Heart left ventricle (tissue), 16 donors: ENCODE measurements at regions not wholly inside any gene's neighbourhood (a gene's known extent, or its start where the extent isn't known, plus 50 kb on each side); places are given as distances from the start of the nearest gene placed in this dataset.

ENCODE experiments used
- ATAC-seq, 4 donors: fragments of 200-7000 bp; cut with Tn5 transposase; one replicate each; pipeline ENCODE4 v1.9.1; 2020 to 2022; ENCODE audit warnings: moderate library complexity in 4 of 4, mild to moderate bottlenecking in 3 of 4, moderate number of reproducible peaks in 1 of 4
- DNase-seq, 5 donors: peaks; one replicate each; pipeline ENCODE4 v3.0.0-alpha.2; 2020
- H3K27ac ChIP-seq, 12 donors: fragments of 200-600 bp; sonication (generic) in 4 of 12; one replicate each; pipeline versions ENCODE4 v1.5.0 to v1.8.0; 2016 to 2022; ENCODE audit warnings: mild to moderate bottlenecking in 2 of 12
- H3K27me3 ChIP-seq, 9 donors: fragments of 200-600 bp; sonication (generic) in 2 of 9; one replicate each; pipeline versions ENCODE4 v1.5.1 to v1.8.0; 2016 to 2022; ENCODE audit warnings: mild to moderate bottlenecking in 3 of 9
- H3K36me3 ChIP-seq, 9 donors: fragments of 200-600 bp; sonication (generic) in 2 of 9; one replicate each; pipeline versions ENCODE4 v1.5.0 to v1.8.0; 2018 to 2022; ENCODE audit warnings: mild to moderate bottlenecking in 2 of 9
- H3K4me1 ChIP-seq, 12 donors: fragments of 200-600 bp; sonication (generic) in 4 of 12; one replicate each; pipeline versions ENCODE4 v1.5.0 to v1.8.0; 2016 to 2022; ENCODE audit warnings: mild to moderate bottlenecking in 3 of 12
- H3K4me3 ChIP-seq, 12 donors: fragments of 200-600 bp; sonication (generic) in 4 of 12; one replicate each; pipeline versions ENCODE4 v1.5.0 to v1.8.0; 2017 to 2022; ENCODE audit warnings: mild to moderate bottlenecking in 9 of 12, moderate library complexity in 4 of 12
- H3K9me3 ChIP-seq, 12 donors: fragments of 200-600 bp; sonication (generic) in 4 of 12; one replicate each; pipeline versions ENCODE4 v1.5.0 to v1.8.0; 2016 to 2022; ENCODE audit warnings: mild to moderate bottlenecking in 1 of 12
- POLR2A ChIP-seq, 2 donors: fragments of 450-650 bp; IDR thresholded peaks; one replicate each; pipeline ENCODE4 v1.6.1; 2017; ENCODE audit warnings: antibody characterized with exemption in 2 of 2, mild to moderate bottlenecking in 2 of 2, moderate library complexity in 2 of 2
- WGBS, 4 donors: extraction: QIAGEN DNeasy Blood & Tissue Kit in 2 of 4; methylation state at CpG; one replicate each; pipeline versions ENCODE4 v1.1.5 to v1.1.7; 2013 to 2018; 5-methylcytosine and 5-hydroxymethylcytosine counted together
- intact Hi-C, 10 donors: fragments of 100-400 bp; cut with DNase I; formaldehyde crosslinking; loops; one replicate each; pipeline versions ENCODE4 v1.11.1 to v1.14.2; 2022
- TF ChIP-seq, protein P1 (sequence below), 12 donors: fragments of 200-600 bp; sonication (generic) in 4 of 12; IDR thresholded peaks; one replicate each; pipeline versions ENCODE4 v1.5.0 to v1.8.0; 2018 to 2022; ENCODE audit warnings: antibody characterized with exemption in 12 of 12, mild to moderate bottlenecking in 5 of 12
- donor health status: ischemic (EF 13 %, LVEDD 7.1; RV severe dilation, severe dysfunction).
- donor health status: healthy with polysubstance abuse.
- donor health status: DM: no; HTN: yes; CAD: no.
- donor health status: DM: no; HTN: no; CAD: no.
- donor health status: ischemic (EF 25% LVEDD 6.9; RV normal size, moderate dysfunction).
- donor health status: ischemic (EF 25% LVEDD 5.7; RV mildly dilated, moderate dysfunction).
- donor health status: healthy.
- donor health status: DM: yes; HTN: yes; CAD: no.
- donor health status: ischemic (EF 35%, LVEDD 5.7; RV mildly dilated, moderate dysfunction).
- donor health status: nonischemic (EF 11% LVEDD 7.7; RV severe dilation, severe dysfunction).
- donor health status: DM: yes; HTN: yes; CAD: no.
- donor health status: PGD.
- donor health status: ischemic (EF 29% LVEDD 5.4; RV normal size, mild dysfunction).
- donor health status: nonischemic (EF 23%, LVEDD 6.1; RV moderate dilation, normal function).

DNA sequence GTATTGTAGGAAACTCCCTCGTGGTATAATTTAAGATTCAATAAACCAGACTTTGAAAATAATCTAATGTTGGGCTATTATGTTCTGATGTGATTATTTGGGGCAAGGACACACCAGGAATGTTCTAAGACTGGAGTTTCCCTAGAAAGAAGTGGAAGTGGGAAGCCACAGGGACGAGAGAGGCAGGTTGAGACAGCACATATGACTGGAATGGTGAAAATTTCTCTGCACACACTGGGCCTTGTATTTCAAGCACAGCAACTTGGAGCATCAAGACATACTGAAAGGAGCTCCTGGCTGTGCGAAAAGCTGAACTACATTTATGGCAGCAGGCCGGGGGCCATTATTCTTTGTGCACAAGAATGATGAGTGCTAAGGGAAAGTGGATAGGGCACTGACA is 98.2 kb downstream of the CETN3 start:
- no peak for TF ChIP-seq POLR2A (IDR thresholded peaks at IDR 0.05)
- TF ChIP-seq, protein P1, sequence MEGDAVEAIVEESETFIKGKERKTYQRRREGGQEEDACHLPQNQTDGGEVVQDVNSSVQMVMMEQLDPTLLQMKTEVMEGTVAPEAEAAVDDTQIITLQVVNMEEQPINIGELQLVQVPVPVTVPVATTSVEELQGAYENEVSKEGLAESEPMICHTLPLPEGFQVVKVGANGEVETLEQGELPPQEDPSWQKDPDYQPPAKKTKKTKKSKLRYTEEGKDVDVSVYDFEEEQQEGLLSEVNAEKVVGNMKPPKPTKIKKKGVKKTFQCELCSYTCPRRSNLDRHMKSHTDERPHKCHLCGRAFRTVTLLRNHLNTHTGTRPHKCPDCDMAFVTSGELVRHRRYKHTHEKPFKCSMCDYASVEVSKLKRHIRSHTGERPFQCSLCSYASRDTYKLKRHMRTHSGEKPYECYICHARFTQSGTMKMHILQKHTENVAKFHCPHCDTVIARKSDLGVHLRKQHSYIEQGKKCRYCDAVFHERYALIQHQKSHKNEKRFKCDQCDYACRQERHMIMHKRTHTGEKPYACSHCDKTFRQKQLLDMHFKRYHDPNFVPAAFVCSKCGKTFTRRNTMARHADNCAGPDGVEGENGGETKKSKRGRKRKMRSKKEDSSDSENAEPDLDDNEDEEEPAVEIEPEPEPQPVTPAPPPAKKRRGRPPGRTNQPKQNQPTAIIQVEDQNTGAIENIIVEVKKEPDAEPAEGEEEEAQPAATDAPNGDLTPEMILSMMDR (IDR thresholded peaks at IDR 0.05), result no peak
- no peaks in the 10 kb centered on the region for H3K4me1 ChIP-seq
- 52 to 74% (median 67%) methylated on average over 4 of the region's 4 CpGs for WGBS, 4 donors
- no peaks in the 10 kb centered on the region for H3K36me3 ChIP-seq
- intact Hi-C loops, result no loop called here
- H3K27me3 ChIP-seq, result no peaks in the 10 kb centered on the region
- no peak for DNase-seq
- no peaks in the 10 kb centered on the region for H3K9me3 ChIP-seq
- ATAC-seq, result no peak
- H3K27ac ChIP-seq, result no peak overlapping the region
- no peak overlapping the region for H3K4me3 ChIP-seq

DNA sequence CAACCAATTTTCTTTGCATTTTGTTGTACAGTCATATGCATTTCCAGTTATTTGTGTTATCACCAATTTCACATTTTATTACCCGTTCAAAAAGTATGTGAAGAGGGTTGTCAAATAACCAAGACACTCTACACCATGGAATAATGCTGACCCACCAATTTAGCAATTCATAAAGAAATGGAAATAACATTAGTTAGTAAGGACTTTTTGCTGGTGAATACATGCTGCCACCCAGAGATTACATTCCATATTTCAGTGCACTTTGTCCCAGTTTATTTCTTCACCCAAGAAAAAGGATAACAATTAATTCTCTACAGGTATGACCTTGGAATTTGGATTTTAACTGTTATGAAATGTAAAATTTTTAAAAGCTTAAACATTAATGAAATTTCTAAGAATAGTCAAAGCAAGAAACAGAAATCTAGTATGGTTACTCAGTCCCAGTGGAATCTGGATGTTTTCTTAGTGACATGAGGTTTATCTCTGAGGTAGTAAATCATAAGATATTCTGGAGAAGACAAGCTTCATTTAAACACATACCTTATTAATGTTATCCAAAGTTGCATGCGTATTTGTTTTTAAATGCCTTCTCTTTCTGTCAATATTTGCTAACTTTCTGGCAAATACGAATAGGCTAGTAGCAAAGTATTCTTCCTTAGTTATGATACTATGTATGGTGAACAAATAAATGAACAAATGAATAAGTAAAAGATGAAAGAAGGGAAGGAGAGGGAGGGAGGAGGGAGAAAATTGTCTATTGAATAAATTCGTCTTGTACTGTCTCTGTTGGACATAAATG is 100.6 kb downstream of the CETN3 start:
- DNase-seq, result no peak
- WGBS, 4 donors, result 80 to 89% (median 82%) methylated on average over 4 of the region's 4 CpGs
- no peak for TF ChIP-seq POLR2A (IDR thresholded peaks at IDR 0.05)
- TF ChIP-seq, protein P1 (IDR thresholded peaks at IDR 0.05), result no peak
- H3K27me3 ChIP-seq, result no peaks in the 10 kb centered on the region
- no peaks in the 10 kb centered on the region for H3K9me3 ChIP-seq
- ATAC-seq, result no peak
- intact Hi-C loops, result no loop called here
- H3K27ac ChIP-seq, result no peak overlapping the region
- H3K4me3 ChIP-seq, result no peak overlapping the region
- no peaks in the 10 kb centered on the region for H3K4me1 ChIP-seq
- no peaks in the 10 kb centered on the region for H3K36me3 ChIP-seq

DNA sequence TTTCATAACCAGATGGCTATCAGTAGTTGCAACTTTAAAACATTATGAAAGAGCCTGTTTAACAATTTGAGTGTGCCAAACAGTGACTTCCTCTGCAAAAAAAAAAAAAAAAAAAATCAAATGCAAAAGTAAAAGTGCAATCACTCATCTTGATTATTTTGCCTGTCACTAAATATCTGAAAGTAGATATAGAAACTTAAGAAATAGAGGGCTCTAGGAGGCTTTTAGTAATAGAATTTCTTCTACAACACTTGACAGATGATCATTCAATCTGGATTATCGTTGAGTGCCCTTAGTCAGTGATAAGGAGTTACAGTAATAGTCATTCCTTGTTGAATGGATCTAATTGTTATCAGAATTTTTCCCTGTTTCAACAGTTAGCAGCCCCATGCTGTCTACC is 101.8 kb downstream of the CETN3 start:
- Histone ChIP-seq H3K9me3 (no peaks in the 10 kb centered on the region), H3K27me3 (no peaks in the 10 kb centered on the region), H3K4me3 (no peak overlapping the region), H3K27ac (no peak overlapping the region), H3K4me1 (no peaks in the 10 kb centered on the region), H3K36me3 (no peaks in the 10 kb centered on the region)
- DNase-seq, result no peak
- TF ChIP-seq, protein P1 (IDR thresholded peaks at IDR 0.05), result no peak
- no peak for TF ChIP-seq POLR2A (IDR thresholded peaks at IDR 0.05)
- 9 to 27% (median 26%) methylated on average over 1 of the region's 1 CpG for WGBS, 4 donors
- intact Hi-C loops, result no loop called here
- ATAC-seq, result no peak

DNA sequence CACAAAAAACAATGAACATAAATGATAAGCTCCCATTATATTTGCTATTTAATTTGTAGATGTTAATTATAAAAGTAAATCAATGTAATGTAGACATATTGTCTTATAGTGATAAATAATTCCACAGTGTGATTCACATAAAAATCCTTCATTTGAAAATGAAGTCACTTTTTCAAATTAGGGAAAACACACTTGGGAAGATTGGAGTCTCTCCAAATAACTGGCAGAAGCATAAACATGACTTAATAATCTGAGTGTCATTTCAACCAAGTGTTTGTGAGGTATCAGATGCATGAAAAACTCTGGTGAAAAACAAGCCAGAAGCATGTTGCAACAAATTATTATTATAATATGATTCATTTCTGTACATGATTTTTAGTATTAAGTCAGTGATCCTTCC is 102.2 kb downstream of the CETN3 start:
- H3K4me3 ChIP-seq, result no peak overlapping the region
- no peak for TF ChIP-seq POLR2A (IDR thresholded peaks at IDR 0.05)
- TF ChIP-seq, protein P1 (IDR thresholded peaks at IDR 0.05), result no peak
- no peak for ATAC-seq
- H3K27ac ChIP-seq, result no peak overlapping the region
- no peaks in the 10 kb centered on the region for H3K9me3 ChIP-seq
- H3K4me1 ChIP-seq, result no peaks in the 10 kb centered on the region
- intact Hi-C loops, result no loop called here
- DNase-seq, result no peak
- no peaks in the 10 kb centered on the region for H3K36me3 ChIP-seq
- no peaks in the 10 kb centered on the region for H3K27me3 ChIP-seq
